K562 (cell line): ENCODE measurements at regions not wholly inside any gene's neighbourhood (a gene's known extent, or its start where the extent isn't known, plus 50 kb on each side); places are given as distances from the start of the nearest gene placed in this dataset.
A peak's percentile ranks its signal among the peaks of the same experiment; 100 is the strongest.

Experiments
- ATAC-seq: fragments of 200-7000 bp; cut with Tn5 transposase; 3 replicates; pipeline ENCODE4 v1.9.1; 2020; ENCODE audit warnings: moderate library complexity
- BruUV-seq: library from RNA; stranded (reverse); fragments of 400-500 nt; replicated peaks from 2 replicates; lab custom pipeline; 2021; lab: Mats Ljungman, UMichigan
- CTCF ChIA-PET: fragments of 300-600 bp; formaldehyde crosslinking; extraction: SDS; loops from one replicate; lab custom pipeline; 2021; ENCODE audit warnings: low intra/inter-chr PET ratio; lab: Yijun Ruan, JAX
- POLR2A ChIA-PET: fragments of 300-600, 350-650 bp; sonication (Branson Sonifier 250); formaldehyde crosslinking; extraction: SDS; loops from one replicate; lab custom pipeline; 2021; ENCODE audit warnings: antibody characterized with exemption, inconsistent platforms; lab: Yijun Ruan, JAX
- DNase-seq, 4 experiments: peaks; one replicate each; pipeline versions ENCODE4 v3.0.0 to v3.0.0-alpha.2; 2011 to 2018; ENCODE audit warnings: low spot score in 3 of 4, mixed read lengths in 3 of 4; ENCODE audit errors: extremely low read depth in 1 of 4
- FAIRE-seq: peaks from 2 replicates; lab custom pipeline; 2011; peaks lifted over from hg19 to GRCh38; lab: Jason Lieb, UNC
- H2AFZ ChIP-seq: 2 replicates; pipeline ENCODE4 v1.6.0; 2011; ENCODE audit warnings: low read depth, low read length, control low read depth, inconsistent platforms
- H3K27ac ChIP-seq: fragments of 200-600 bp; 3 replicates; pipeline ENCODE4 v1.8.0; 2011; ENCODE audit warnings: low read depth, mild to moderate bottlenecking, control low read depth, inconsistent platforms, low read length, moderate library complexity, mixed read lengths; ENCODE audit errors: extremely low read depth
- H3K27me3 ChIP-seq, 2 experiments: fragments of 300-600 bp in 1 of 2; 2 replicates in 1 of 2; 3 replicates in 1 of 2; pipeline versions ENCODE4 v1.6.0 to v1.8.0; 2011; ENCODE audit warnings: inconsistent platforms in 2 of 2, low read length in 2 of 2, mild to moderate bottlenecking in 1 of 2, mixed read lengths in 1 of 2, moderate library complexity in 1 of 2; ENCODE audit not compliant: control insufficient read depth in 2 of 2, insufficient read depth in 2 of 2
- H3K36me3 ChIP-seq: fragments of 300-600 bp; 3 replicates; pipeline ENCODE4 v1.8.0; 2011; ENCODE audit warnings: mild to moderate bottlenecking, low read length, inconsistent platforms; ENCODE audit not compliant: control insufficient read depth, insufficient read depth
- H3K4me1 ChIP-seq, 2 experiments: fragments of 200-600 bp in 1 of 2; replicated peaks in 1 of 2; 2 replicates in 1 of 2; 3 replicates in 1 of 2; pipeline versions ENCODE4 v1.5.1 to v1.8.0; 2011; ENCODE audit warnings: inconsistent platforms in 2 of 2, low read length in 2 of 2, mild to moderate bottlenecking in 1 of 2, mixed read lengths in 1 of 2, moderate library complexity in 1 of 2; ENCODE audit not compliant: control insufficient read depth in 2 of 2, insufficient read depth in 2 of 2
- H3K4me2 ChIP-seq: 2 replicates; pipeline ENCODE4 v1.6.1; 2011; ENCODE audit warnings: low read length, control low read depth, inconsistent platforms, mixed read lengths; ENCODE audit not compliant: insufficient read depth
- H3K4me3 ChIP-seq: fragments of 200-600 bp; sonication (generic), shearing (Covaris generic); 2 replicates; pipeline ENCODE4 v1.5.1; 2016; ENCODE audit warnings: control low read depth, inconsistent platforms
- H3K79me2 ChIP-seq: fragments of 200-600 bp; 3 replicates; pipeline ENCODE4 v1.8.0; 2011; ENCODE audit warnings: low read length, inconsistent platforms; ENCODE audit not compliant: control insufficient read depth, insufficient read depth
- H3K9ac ChIP-seq, 2 experiments: 2 replicates each; pipeline versions ENCODE4 v1.6.0 to v1.6.1; 2011; ENCODE audit warnings: low read depth in 2 of 2, low read length in 2 of 2, control low read depth in 1 of 2, inconsistent platforms in 1 of 2, mild to moderate bottlenecking in 1 of 2, mixed read lengths in 1 of 2; ENCODE audit not compliant: insufficient read depth in 1 of 2
- H3K9me1 ChIP-seq: one replicate; pipeline ENCODE4 v1.6.0; 2011; ENCODE audit warnings: inconsistent platforms, mild to moderate bottlenecking, low read length, moderate library complexity; ENCODE audit not compliant: control insufficient read depth, insufficient read depth
- H3K9me3 ChIP-seq: replicated peaks from 2 replicates; pipeline ENCODE4 v1.5.1; 2011; ENCODE audit warnings: low read depth, low read length, inconsistent platforms; ENCODE audit not compliant: control insufficient read depth, insufficient read depth
- H4K20me1 ChIP-seq: replicated peaks from 2 replicates; pipeline ENCODE4 v1.6.1; 2011; ENCODE audit warnings: low read length, inconsistent platforms, mixed read lengths; ENCODE audit not compliant: control insufficient read depth, insufficient read depth
- BACH1 ChIP-seq: fragments of 200-800 bp; sonication (Bioruptor generic); IDR thresholded peaks from 2 replicates; pipeline ENCODE4 v1.6.1; 2016; ENCODE audit warnings: missing genetic modification characterization, missing compliant biosample characterization
- BDP1 ChIP-seq: IDR thresholded peaks from 3 replicates; pipeline ENCODE4 v1.6.1; 2011; ENCODE audit not compliant: insufficient read length, insufficient read depth
- CAMTA2 ChIP-seq: fragments of 250-450 bp; sonication (Bioruptor Pico); conservative IDR thresholded peaks from 2 replicates; pipeline ENCODE4 v1.5.1; 2022
- ETV5 ChIP-seq: sonication (generic); formaldehyde crosslinking; IDR thresholded peaks from 2 replicates; pipeline ENCODE4 v1.4.0; 2020; ENCODE audit warnings: low read depth, mild to moderate bottlenecking, missing genetic modification reagents
- GTF2A2 ChIP-seq: IDR thresholded peaks from 2 replicates; pipeline ENCODE4 v1.6.1; 2016; ENCODE audit warnings: mild to moderate bottlenecking, missing genetic modification characterization, missing compliant biosample characterization
- HMG20A ChIP-seq: fragments of 450-650 bp; formaldehyde crosslinking; conservative IDR thresholded peaks from 2 replicates; pipeline ENCODE4 v1.4.0; 2020; ENCODE audit warnings: mild to moderate bottlenecking, mixed read lengths
- ILK ChIP-seq: fragments of 450-650 bp; IDR thresholded peaks from 2 replicates; pipeline ENCODE4 v1.6.1; 2016; ENCODE audit warnings: missing genetic modification characterization, low read depth, mild to moderate bottlenecking, missing compliant biosample characterization, moderate library complexity, borderline replicate concordance
- MAFG ChIP-seq: fragments of 450-650 bp; conservative IDR thresholded peaks from 2 replicates; pipeline ENCODE4 v1.6.1; 2016; ENCODE audit warnings: missing genetic modification characterization, missing compliant biosample characterization
- MAFK ChIP-seq: IDR thresholded peaks from 2 replicates; pipeline ENCODE4 v1.6.1; 2011; ENCODE audit warnings: low read length, improper control_type of control experiment
- NFE2 ChIP-seq: IDR thresholded peaks from 2 replicates; pipeline ENCODE4 v1.6.1; 2014; ENCODE audit warnings: antibody characterized with exemption, low read depth
- NFE2L1 ChIP-seq: fragments of 450-650 bp; IDR thresholded peaks from 2 replicates; pipeline ENCODE4 v1.6.1; 2016; ENCODE audit warnings: missing genetic modification characterization, low read depth, mild to moderate bottlenecking, missing compliant biosample characterization, moderate library complexity, borderline replicate concordance
- NFRKB ChIP-seq: fragments of 450-650 bp; IDR thresholded peaks from 2 replicates; pipeline ENCODE4 v1.6.1; 2016; ENCODE audit warnings: low read depth
- PRPF4 ChIP-seq: fragments of 200-400 bp; formaldehyde crosslinking; IDR thresholded peaks from one replicate; pipeline ENCODE4 v1.6.1; 2017; ENCODE audit warnings: low read length, low read depth, mild to moderate bottlenecking; ENCODE audit not compliant: insufficient read depth, poor library complexity, severe bottlenecking
- RBM15 ChIP-seq: fragments of 200-400 bp; formaldehyde crosslinking; IDR thresholded peaks from 2 replicates; pipeline ENCODE4 v1.6.1; 2018; ENCODE audit warnings: mild to moderate bottlenecking, low read length, moderate library complexity; ENCODE audit not compliant: insufficient read depth
- TSC22D4 ChIP-seq: fragments of 450-650 bp; IDR thresholded peaks from 2 replicates; pipeline ENCODE4 v1.6.1; 2016; ENCODE audit warnings: missing genetic modification characterization, missing biosample characterization, control low read depth
- ZNF165 ChIP-seq: fragments of 250-450 bp; sonication (Bioruptor Pico); IDR thresholded peaks from 2 replicates; pipeline ENCODE4 v1.4.0; 2020; ENCODE audit warnings: borderline replicate concordance
- WGBS: fragments of 100-300 bp; shearing (Covaris generic); methylation state at CpG from one replicate; pipeline ENCODE4 v1.1.6; 2016; ENCODE audit warnings: low coverage, mixed read lengths; ENCODE audit not compliant: insufficient coverage; ENCODE audit errors: missing lambda C conversion rate; 5-methylcytosine and 5-hydroxymethylcytosine counted together
- in situ Hi-C: fragments of 300-500 bp; cut with MboI; formaldehyde crosslinking; loops from 4 replicates; pipeline ENCODE4 v1.15.0; 2018; ENCODE audit warnings: inconsistent platforms, mixed read lengths
- intact Hi-C: fragments of 100-400 bp; cut with micrococcal nuclease; formaldehyde crosslinking; loops from 2 replicates; pipeline ENCODE4 v1.14.2; 2022
- TF ChIP-seq, protein P1 (sequence below): sonication (generic); formaldehyde crosslinking; IDR thresholded peaks from 2 replicates; pipeline ENCODE4 v1.8.0; 2022; ENCODE audit warnings: missing genetic modification reagents, mild to moderate bottlenecking, moderate library complexity, borderline replicate concordance
- TF ChIP-seq, protein P2 (sequence below): sonication (generic); IDR thresholded peaks from 2 replicates; pipeline ENCODE4 v1.6.1; 2016
- TF ChIP-seq, protein P3 (sequence below): fragments of 450-650 bp; formaldehyde crosslinking; IDR thresholded peaks from 2 replicates; pipeline ENCODE4 v1.4.0; 2022; ENCODE audit warnings: missing genetic modification characterization

DNA sequence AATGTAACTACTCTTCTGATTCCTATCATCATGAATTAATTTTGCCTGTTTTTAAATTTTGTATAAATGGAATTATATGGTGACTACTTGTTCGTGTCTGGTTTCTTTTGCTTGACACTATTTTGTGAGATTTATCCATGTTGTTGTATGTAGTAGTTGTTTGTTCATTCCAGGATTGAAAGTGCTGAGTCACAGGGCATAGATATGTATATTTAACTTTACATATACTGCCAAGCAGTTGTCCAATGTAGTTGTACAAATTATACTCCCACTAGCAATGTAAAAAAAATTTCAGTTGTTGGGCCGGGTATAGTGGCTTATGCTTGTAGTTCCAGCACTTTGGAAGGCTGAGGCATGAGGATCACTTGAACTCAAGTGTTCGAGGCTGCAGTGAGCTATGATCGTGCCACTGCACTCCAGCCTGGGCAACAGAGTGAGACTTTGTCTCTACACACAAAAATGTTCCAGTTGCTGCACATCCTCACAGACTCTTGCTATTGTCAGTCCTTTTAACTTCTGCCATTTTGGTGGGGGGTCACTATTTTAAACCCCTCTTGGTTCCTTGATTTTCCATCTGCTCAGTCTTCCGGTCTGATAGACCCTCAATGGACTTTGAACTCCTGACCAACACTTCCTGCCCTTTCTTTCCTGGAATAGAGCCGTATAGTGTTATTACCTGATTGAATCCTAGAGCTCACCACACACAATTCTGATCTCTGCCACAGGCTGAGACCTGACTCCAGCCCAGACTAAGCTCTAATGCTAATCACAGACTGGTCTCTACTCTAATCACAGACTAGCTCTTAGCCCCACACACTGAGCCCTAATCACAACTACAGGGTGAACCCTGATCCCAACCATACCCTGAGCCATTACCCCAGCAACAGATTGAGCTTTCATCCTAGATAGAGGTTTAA, 69.3 kb upstream of the MELK start (continued):
- peak; percentile 70 for TF ChIP-seq NFE2L1 (tag)
- TF ChIP-seq MAFK = peak; percentile 45; the same call in 1 of the 2 replicates
- TF ChIP-seq NFE2 = peak; percentile 78
- peak; percentile 87 for TF ChIP-seq MAFG (tag)

DNA sequence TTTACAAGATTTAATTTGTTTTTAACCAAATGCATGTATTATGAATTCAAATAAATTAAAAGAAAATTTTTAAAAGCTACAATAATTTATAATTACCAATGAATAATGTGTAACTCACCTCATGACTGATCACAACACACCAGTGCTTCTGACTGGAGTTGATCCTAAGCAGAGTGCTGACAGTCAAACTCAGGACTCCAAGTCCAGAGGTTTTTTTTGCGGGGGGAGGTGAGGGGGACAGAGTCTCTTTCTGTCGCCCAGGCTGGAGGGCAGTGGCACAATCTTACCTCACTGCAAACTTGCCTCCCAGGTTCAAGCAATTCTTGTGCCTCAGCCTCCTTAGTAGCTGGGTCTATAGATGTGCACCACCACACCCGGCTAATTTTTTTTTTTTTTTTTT, 71.0 kb upstream of the MELK start:
- Histone ChIP-seq H2AFZ (no peak overlapping the region), H3K27ac (no peak overlapping the region), H3K4me2 (no peak overlapping the region), H3K36me3 (no peaks in the 10 kb centered on the region), H3K4me3 (no peak overlapping the region), H4K20me1 (no peaks in the 10 kb centered on the region), H3K79me2 (no peaks in the 10 kb centered on the region), H3K9me1 (no peaks in the 10 kb centered on the region), H3K27me3 (peaks cover 3 to 12% of the 10 kb centered on the region in 2 experiments; a peak in 1 of 5 replicates), H3K4me1 (no peaks in the 10 kb centered on the region; a peak in 1 of 5 replicates), H3K9ac (no peak overlapping the region), H3K9me3 (no peaks in the 10 kb centered on the region)
- 26% methylated on average over 2 of the region's 3 CpGs for WGBS
- TF ChIP-seq ETV5 (CRISPR knock-in tag) = no peak
- TF ChIP-seq BDP1 = no peak
- TF ChIP-seq, protein P1, sequence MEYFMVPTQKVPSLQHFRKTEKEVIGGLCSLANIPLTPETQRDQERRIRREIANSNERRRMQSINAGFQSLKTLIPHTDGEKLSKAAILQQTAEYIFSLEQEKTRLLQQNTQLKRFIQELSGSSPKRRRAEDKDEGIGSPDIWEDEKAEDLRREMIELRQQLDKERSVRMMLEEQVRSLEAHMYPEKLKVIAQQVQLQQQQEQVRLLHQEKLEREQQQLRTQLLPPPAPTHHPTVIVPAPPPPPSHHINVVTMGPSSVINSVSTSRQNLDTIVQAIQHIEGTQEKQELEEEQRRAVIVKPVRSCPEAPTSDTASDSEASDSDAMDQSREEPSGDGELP (CRISPR knock-in tag) = no peak
- TF ChIP-seq NFRKB = no peak
- no peak for TF ChIP-seq GTF2A2 (tag)
- no peak for TF ChIP-seq TSC22D4
- TF ChIP-seq, protein P2, sequence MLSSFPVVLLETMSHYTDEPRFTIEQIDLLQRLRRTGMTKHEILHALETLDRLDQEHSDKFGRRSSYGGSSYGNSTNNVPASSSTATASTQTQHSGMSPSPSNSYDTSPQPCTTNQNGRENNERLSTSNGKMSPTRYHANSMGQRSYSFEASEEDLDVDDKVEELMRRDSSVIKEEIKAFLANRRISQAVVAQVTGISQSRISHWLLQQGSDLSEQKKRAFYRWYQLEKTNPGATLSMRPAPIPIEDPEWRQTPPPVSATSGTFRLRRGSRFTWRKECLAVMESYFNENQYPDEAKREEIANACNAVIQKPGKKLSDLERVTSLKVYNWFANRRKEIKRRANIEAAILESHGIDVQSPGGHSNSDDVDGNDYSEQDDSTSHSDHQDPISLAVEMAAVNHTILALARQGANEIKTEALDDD = no peak
- no peak for TF ChIP-seq PRPF4
- no peak for TF ChIP-seq ILK (tag)
- TF ChIP-seq, protein P3, sequence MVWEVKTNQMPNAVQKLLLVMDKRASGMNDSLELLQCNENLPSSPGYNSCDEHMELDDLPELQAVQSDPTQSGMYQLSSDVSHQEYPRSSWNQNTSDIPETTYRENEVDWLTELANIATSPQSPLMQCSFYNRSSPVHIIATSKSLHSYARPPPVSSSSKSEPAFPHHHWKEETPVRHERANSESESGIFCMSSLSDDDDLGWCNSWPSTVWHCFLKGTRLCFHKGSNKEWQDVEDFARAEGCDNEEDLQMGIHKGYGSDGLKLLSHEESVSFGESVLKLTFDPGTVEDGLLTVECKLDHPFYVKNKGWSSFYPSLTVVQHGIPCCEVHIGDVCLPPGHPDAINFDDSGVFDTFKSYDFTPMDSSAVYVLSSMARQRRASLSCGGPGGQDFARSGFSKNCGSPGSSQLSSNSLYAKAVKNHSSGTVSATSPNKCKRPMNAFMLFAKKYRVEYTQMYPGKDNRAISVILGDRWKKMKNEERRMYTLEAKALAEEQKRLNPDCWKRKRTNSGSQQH = no peak
- no peak for TF ChIP-seq BACH1 (tag)
- TF ChIP-seq CAMTA2 (CRISPR knock-in tag) = no peak
- TF ChIP-seq HMG20A (CRISPR knock-in tag) = no peak
- no peak for TF ChIP-seq ZNF165 (CRISPR knock-in tag)
- no peak for TF ChIP-seq RBM15
- no peak for DNase-seq
- intact Hi-C loops = no loop called here
- ChIA-PET CTCF (no interaction called here), POLR2A (interaction anchor here (1.5 kb wide), 1 partner anchor 14 kb away, joined by 4 read pairs; no protein-coding TSS in a partner anchor)
- FAIRE-seq = no peak
- no peak for ATAC-seq
- in situ Hi-C loops = no loop called here
- no TSS peak for BruUV-seq
